Osteoblast (primary cell): ENCODE measurements at regions not wholly inside any gene's neighbourhood (a gene's known extent, or its start where the extent isn't known, plus 50 kb on each side); places are given as distances from the start of the nearest gene placed in this dataset.

Source experiments
- DNase-seq: peaks from one replicate; pipeline ENCODE4 v3.0.0; 2011; ENCODE audit warnings: low spot score, mixed read lengths; ENCODE audit not compliant: insufficient read length; ENCODE audit errors: missing footprints
- H2AFZ ChIP-seq: 2 replicates; pipeline ENCODE4 v1.6.0; 2011; ENCODE audit warnings: mild to moderate bottlenecking, low read length
- H3K27ac ChIP-seq: 2 replicates; pipeline ENCODE4 v1.5.1; 2011; ENCODE audit warnings: mild to moderate bottlenecking, low read depth, low read length, moderate library complexity
- H3K27me3 ChIP-seq: 2 replicates; pipeline ENCODE4 v1.6.0; 2012; ENCODE audit warnings: mild to moderate bottlenecking, control low read depth, inconsistent platforms, low read length, moderate library complexity; ENCODE audit not compliant: insufficient read depth
- H3K36me3 ChIP-seq: 2 replicates; pipeline ENCODE4 v1.5.1; 2011; ENCODE audit warnings: mild to moderate bottlenecking, low read length, control low read depth, moderate library complexity; ENCODE audit not compliant: insufficient read depth
- H3K4me1 ChIP-seq: 2 replicates; pipeline ENCODE4 v1.5.1; 2011; ENCODE audit warnings: mild to moderate bottlenecking, low read length, control low read depth, moderate library complexity; ENCODE audit not compliant: insufficient read depth
- H3K4me2 ChIP-seq: 2 replicates; pipeline ENCODE4 v1.6.0; 2011; ENCODE audit warnings: mild to moderate bottlenecking, low read length; ENCODE audit not compliant: insufficient read depth
- H3K4me3 ChIP-seq: fragments of 200-600 bp; sonication (generic); 3 replicates; pipeline ENCODE4 v1.5.1; 2012; ENCODE audit warnings: mild to moderate bottlenecking, low read length, inconsistent platforms; ENCODE audit not compliant: insufficient read depth
- H3K79me2 ChIP-seq: 2 replicates; pipeline ENCODE4 v1.6.0; 2012; ENCODE audit warnings: mild to moderate bottlenecking, low read length, control low read depth, inconsistent platforms; ENCODE audit not compliant: insufficient read depth
- H3K9me3 ChIP-seq: 2 replicates; pipeline ENCODE4 v1.5.1; 2011; ENCODE audit warnings: low read depth, low read length, control low read depth
- H4K20me1 ChIP-seq: 2 replicates; pipeline ENCODE4 v1.6.0; 2012; ENCODE audit warnings: mild to moderate bottlenecking, low read length, control low read depth; ENCODE audit not compliant: insufficient read depth
- CTCF ChIP-seq: IDR thresholded peaks from 2 replicates; pipeline ENCODE4 v1.5.1; 2011; ENCODE audit warnings: mild to moderate bottlenecking, low read depth, low read length, moderate library complexity; ENCODE audit errors: extremely low read depth

DNA sequence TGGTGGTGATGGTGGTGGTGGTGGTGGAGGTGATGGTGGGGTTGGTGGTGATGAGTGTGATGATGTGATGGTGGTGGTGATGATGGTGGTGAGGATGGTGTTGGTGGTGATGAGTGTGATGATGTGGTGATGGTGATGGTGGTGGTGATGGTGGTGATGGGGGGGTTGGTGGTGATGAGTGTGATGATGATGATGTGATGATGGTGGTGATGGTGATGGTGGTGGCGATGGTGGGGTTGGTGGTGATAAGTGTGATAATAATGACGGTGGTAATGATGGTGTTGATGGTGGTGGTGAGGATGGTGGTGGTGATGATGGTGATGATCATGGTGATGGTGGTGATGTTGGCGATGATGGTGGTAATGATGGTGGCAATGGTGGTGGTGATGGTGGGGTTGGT is 67.7 kb downstream of the RRM2 start:
- H3K9me3 ChIP-seq = no peaks in the 10 kb centered on the region
- H3K27me3 ChIP-seq = no peaks in the 10 kb centered on the region
- H4K20me1 ChIP-seq = no peaks in the 10 kb centered on the region
- H3K4me3 ChIP-seq = no peak overlapping the region
- no peaks in the 10 kb centered on the region for H3K36me3 ChIP-seq
- DNase-seq = no peak
- H2AFZ ChIP-seq = no peak overlapping the region
- H3K4me2 ChIP-seq = no peak overlapping the region
- H3K27ac ChIP-seq = no peak overlapping the region
- H3K79me2 ChIP-seq = no peaks in the 10 kb centered on the region
- no peak for TF ChIP-seq CTCF
- peaks cover 8% of the 10 kb centered on the region for H3K4me1 ChIP-seq

GRCh38 chr2:10190737-10191532 is 68.4 kb downstream of the RRM2 start:
- no peaks in the 10 kb centered on the region for H3K79me2 ChIP-seq
- no peak overlapping the region for H3K4me2 ChIP-seq
- H3K36me3 ChIP-seq = no peaks in the 10 kb centered on the region
- peaks cover 8% of the 10 kb centered on the region for H3K4me1 ChIP-seq
- H3K27ac ChIP-seq = no peak overlapping the region
- H3K27me3 ChIP-seq = no peaks in the 10 kb centered on the region
- peak; percentile 63 for DNase-seq
- no peak overlapping the region for H2AFZ ChIP-seq
- TF ChIP-seq CTCF = no peak
- no peaks in the 10 kb centered on the region for H4K20me1 ChIP-seq
- H3K9me3 ChIP-seq = no peaks in the 10 kb centered on the region
- H3K4me3 ChIP-seq = no peak overlapping the region

GRCh38 chr2:10191554-10191953 is 69.0 kb downstream of the RRM2 start:
- no peaks in the 10 kb centered on the region for H4K20me1 ChIP-seq
- no peak overlapping the region for H3K4me2 ChIP-seq
- H2AFZ ChIP-seq = no peak overlapping the region
- no peak overlapping the region for H3K27ac ChIP-seq
- peaks cover 8% of the 10 kb centered on the region for H3K4me1 ChIP-seq
- H3K4me3 ChIP-seq = no peak overlapping the region
- no peaks in the 10 kb centered on the region for H3K36me3 ChIP-seq
- no peak for DNase-seq
- H3K27me3 ChIP-seq = no peaks in the 10 kb centered on the region
- no peaks in the 10 kb centered on the region for H3K9me3 ChIP-seq
- no peak for TF ChIP-seq CTCF
- H3K79me2 ChIP-seq = no peaks in the 10 kb centered on the region

DNA sequence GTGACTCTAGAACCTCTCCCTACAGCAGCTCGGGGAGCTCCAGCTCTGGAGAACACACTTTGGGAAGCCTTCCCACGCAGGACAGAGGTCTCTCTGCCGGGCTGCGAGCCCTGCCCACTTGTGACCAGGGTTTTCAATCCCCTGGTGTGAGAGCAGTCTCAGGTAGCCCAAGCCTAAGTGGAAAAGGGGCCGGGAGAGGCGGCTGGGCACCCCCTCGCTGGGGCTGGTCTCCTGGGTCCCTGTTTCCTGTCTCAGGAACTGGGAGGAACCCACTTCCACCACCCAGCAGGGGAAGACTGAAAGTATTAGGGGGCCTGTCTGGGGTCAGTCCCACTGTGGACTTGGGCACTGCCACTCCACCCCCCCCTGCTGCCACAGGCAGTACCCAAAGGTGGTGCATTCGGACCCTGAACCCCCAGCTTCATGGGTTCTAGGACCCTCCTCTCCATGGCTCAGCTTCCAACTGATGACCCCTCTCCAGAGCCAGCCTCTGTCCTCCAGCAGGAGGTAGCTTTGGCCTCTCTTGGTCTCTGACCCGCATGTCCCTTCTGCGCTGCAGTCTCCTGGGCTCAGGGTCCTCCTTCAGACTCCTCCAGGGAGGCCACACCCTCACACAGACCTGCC is 70.0 kb downstream of the RRM2 start:
- TF ChIP-seq CTCF = no peak
- Histone ChIP-seq H3K36me3 (no peaks in the 10 kb centered on the region), H3K4me3 (no peak overlapping the region), H2AFZ (no peak overlapping the region), H3K4me1 (peaks cover 8% of the 10 kb centered on the region), H3K9me3 (no peaks in the 10 kb centered on the region), H3K79me2 (no peaks in the 10 kb centered on the region), H3K4me2 (no peak overlapping the region), H3K27me3 (no peaks in the 10 kb centered on the region), H4K20me1 (no peaks in the 10 kb centered on the region), H3K27ac (no peak overlapping the region)
- DNase-seq = peak; percentile 53
